Left lung (tissue), 4 donors: ENCODE measurements at regions not wholly inside any gene's neighbourhood (a gene's known extent, or its start where the extent isn't known, plus 50 kb on each side); places are given as distances from the start of the nearest gene placed in this dataset.

ENCODE experiments used
- ATAC-seq: fragments of 200-7000 bp; cut with Tn5 transposase; one replicate; pipeline ENCODE4 v1.9.1; 2020; ENCODE audit warnings: moderate library complexity
- DNase-seq, 4 donors: peaks; one replicate each; pipeline ENCODE4 v3.0.0-alpha.2; 2013 to 2020
- H3K27ac ChIP-seq, 2 donors: fragments of 200-600 bp; sonication (generic) in 1 of 2; one replicate each; pipeline versions ENCODE4 v1.5.0 to v1.8.0; 2020 to 2021
- H3K27me3 ChIP-seq, 2 donors: fragments of 200-600 bp; sonication (generic) in 1 of 2; one replicate each; pipeline versions ENCODE4 v1.5.0 to v1.8.0; 2020 to 2021
- H3K36me3 ChIP-seq, 2 donors: fragments of 200-600 bp; sonication (generic) in 1 of 2; one replicate each; pipeline versions ENCODE4 v1.5.0 to v1.8.0; 2020 to 2021
- H3K4me1 ChIP-seq, 2 donors: fragments of 200-600 bp; one replicate each; pipeline ENCODE4 v1.8.0; 2021
- H3K4me3 ChIP-seq, 2 donors: fragments of 200-600 bp; sonication (generic) in 1 of 2; one replicate each; pipeline versions ENCODE4 v1.5.0 to v1.8.0; 2020 to 2021; ENCODE audit warnings: mild to moderate bottlenecking in 1 of 2
- H3K9me3 ChIP-seq, 2 donors: fragments of 200-600 bp; sonication (generic) in 1 of 2; one replicate each; pipeline versions ENCODE4 v1.5.0 to v1.8.0; 2020 to 2021
- intact Hi-C, 2 donors: fragments of 100-400 bp; cut with DNase I; formaldehyde crosslinking; loops; one replicate each; pipeline versions ENCODE4 v1.11.2 to v1.14.2; 2022
- TF ChIP-seq, protein P1 (sequence below), 2 donors: fragments of 200-600 bp; sonication (generic) in 1 of 2; IDR thresholded peaks; one replicate each; pipeline versions ENCODE4 v1.5.0 to v1.8.0; 2021; ENCODE audit warnings: antibody characterized with exemption in 2 of 2
- donor health status: DM: no; HTN: yes; CAD: no.
- donor health status: DM: no; HTN: no; CAD: no.

GRCh38 chr16:50440991-50441390 lies 72.2 kb upstream of the BRD7 start:
- peaks cover 0 to 42% of the 10 kb centered on the region in 2 donors for H3K9me3 ChIP-seq

DNA sequence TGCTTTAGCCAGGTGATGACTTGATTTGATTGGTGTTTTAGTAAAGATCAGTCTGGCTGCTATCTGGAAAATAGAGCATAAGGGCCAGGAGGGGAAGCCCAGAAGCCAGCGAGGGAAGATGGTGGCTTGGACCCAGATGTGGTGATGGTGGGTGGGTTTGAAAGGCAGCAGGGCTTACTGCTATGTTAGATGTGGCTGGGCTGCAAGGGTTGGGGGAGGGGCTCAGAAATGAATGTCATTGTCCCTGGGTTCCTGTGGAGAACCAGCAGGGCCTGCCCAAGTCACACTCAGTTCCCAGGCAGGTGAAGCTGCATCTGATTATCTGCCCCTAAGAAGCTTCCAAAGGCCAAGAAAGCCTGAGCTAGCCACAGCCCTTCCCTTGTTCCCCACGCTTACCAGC lies 71.7 kb upstream of the BRD7 start:
- intact Hi-C loops = no loop called here
- Histone ChIP-seq H3K27ac (no peak overlapping the region), H3K4me1 (no peaks in the 10 kb centered on the region), H3K9me3 (peaks cover 0 to 42% of the 10 kb centered on the region in 2 donors), H3K4me3 (no peak overlapping the region), H3K27me3 (peaks cover 0 to 2% of the 10 kb centered on the region in 2 donors), H3K36me3 (no peaks in the 10 kb centered on the region)
- no peak for DNase-seq
- no peak for ATAC-seq
- TF ChIP-seq, protein P1, sequence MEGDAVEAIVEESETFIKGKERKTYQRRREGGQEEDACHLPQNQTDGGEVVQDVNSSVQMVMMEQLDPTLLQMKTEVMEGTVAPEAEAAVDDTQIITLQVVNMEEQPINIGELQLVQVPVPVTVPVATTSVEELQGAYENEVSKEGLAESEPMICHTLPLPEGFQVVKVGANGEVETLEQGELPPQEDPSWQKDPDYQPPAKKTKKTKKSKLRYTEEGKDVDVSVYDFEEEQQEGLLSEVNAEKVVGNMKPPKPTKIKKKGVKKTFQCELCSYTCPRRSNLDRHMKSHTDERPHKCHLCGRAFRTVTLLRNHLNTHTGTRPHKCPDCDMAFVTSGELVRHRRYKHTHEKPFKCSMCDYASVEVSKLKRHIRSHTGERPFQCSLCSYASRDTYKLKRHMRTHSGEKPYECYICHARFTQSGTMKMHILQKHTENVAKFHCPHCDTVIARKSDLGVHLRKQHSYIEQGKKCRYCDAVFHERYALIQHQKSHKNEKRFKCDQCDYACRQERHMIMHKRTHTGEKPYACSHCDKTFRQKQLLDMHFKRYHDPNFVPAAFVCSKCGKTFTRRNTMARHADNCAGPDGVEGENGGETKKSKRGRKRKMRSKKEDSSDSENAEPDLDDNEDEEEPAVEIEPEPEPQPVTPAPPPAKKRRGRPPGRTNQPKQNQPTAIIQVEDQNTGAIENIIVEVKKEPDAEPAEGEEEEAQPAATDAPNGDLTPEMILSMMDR (IDR thresholded peaks at IDR 0.05) = no peak

More at GRCh38 chr16:50440991-50441390, 72.2 kb upstream of the BRD7 start:
- H3K4me1 ChIP-seq = no peaks in the 10 kb centered on the region
- no peak for DNase-seq
- H3K4me3 ChIP-seq = no peak overlapping the region
- no peak overlapping the region for H3K27ac ChIP-seq
- H3K36me3 ChIP-seq = no peaks in the 10 kb centered on the region
- H3K27me3 ChIP-seq = peaks cover 0 to 7% of the 10 kb centered on the region in 2 donors
- TF ChIP-seq, protein P1 (IDR thresholded peaks at IDR 0.05) = no peak
- intact Hi-C loops = no loop called here
- ATAC-seq = no peak

DNA sequence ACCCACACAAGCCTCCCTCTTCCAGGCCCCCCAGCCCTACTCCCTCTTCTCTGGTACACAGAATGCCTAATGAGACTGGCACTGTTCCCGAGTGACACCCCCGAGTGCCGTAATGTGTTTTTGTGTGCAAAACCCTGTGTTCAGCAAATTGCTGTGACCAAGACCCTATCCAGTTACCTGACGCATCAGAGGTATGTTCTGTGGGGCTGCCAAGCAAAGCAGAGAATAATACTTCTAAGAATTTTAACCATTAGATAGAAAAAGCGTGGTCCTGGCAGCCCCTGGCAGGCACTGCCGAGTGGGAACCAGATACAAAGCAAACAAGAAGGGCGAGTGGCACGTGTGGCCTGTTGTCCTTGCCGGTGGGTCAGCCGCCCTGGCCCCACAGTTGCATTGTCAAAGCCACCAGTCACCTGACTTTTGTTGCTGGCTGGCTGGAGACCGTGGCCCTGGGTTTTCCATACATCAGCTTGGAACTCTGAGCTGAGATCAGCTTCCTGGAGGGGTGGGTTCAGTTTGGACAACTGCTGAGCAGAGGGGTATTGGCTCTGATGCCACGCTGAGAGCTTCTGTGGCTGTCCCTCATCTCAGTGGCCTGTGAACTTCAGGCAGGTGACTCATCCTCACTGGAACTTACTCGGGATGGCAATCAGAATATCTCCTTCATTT lies 69.1 kb upstream of the BRD7 start:
- H3K27me3 ChIP-seq = peaks cover 0 to 9% of the 10 kb centered on the region in 2 donors
- H3K36me3 ChIP-seq = no peaks in the 10 kb centered on the region
- DNase-seq (no peak), ATAC-seq (no peak)
- no peak overlapping the region for H3K4me3 ChIP-seq
- H3K4me1 ChIP-seq = no peaks in the 10 kb centered on the region
- intact Hi-C loops = no loop called here
- H3K27ac ChIP-seq = no peak overlapping the region
- TF ChIP-seq, protein P1 (IDR thresholded peaks at IDR 0.05) = no peak
- H3K9me3 ChIP-seq = peaks cover 0 to 42% of the 10 kb centered on the region in 2 donors

GRCh38 chr16:50436271-50436670 lies 67.5 kb upstream of the BRD7 start:
- no peak overlapping the region for H3K4me3 ChIP-seq
- TF ChIP-seq, protein P1 (IDR thresholded peaks at IDR 0.05) = no peak
- intact Hi-C loops = no loop called here

DNA sequence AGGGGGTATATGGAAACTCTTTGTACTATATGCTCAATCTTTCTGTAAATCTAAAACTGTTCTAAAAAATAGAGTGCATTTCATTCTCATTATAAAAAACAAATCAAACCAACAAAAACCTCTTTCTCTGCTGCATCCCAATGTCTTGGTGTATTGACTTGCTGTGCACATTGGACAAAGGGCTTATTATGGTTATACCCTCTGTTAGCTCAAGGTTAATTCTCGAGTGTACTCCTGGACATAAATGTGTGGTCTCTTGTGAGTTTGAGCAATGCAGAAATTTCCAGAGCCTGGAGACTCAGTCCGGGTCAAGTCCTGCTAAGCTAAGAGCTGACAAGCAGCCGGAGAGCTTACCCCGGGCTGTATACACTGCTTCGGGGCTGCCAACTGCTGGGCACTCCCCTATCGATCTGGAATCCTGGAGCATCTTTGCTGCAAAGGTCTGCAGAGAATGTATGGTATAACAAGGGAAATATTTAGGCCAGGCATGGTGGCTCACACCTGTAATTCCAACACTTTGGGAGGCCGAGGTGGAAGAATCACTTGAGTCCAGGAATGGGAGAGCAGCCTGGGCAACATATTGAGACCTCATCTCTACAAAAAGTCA lies 66.2 kb upstream of the BRD7 start:
- H3K27me3 ChIP-seq = peaks cover 0 to 9% of the 10 kb centered on the region in 2 donors
- no peaks in the 10 kb centered on the region for H3K36me3 ChIP-seq
- H3K4me3 ChIP-seq = no peak overlapping the region
- H3K4me1 ChIP-seq = no peaks in the 10 kb centered on the region
- TF ChIP-seq, protein P1 (IDR thresholded peaks at IDR 0.05) = no peak
- intact Hi-C loops = no loop called here
- H3K27ac ChIP-seq = no peak overlapping the region
- peaks cover 0 to 18% of the 10 kb centered on the region in 2 donors for H3K9me3 ChIP-seq
- no peak for ATAC-seq
- no peak for DNase-seq

More at GRCh38 chr16:50436271-50436670, 67.5 kb upstream of the BRD7 start:
- DNase-seq = no peak
- Histone ChIP-seq H3K36me3 (no peaks in the 10 kb centered on the region), H3K9me3 (peaks cover 0 to 30% of the 10 kb centered on the region in 2 donors), H3K27ac (no peak overlapping the region), H3K27me3 (peaks cover 0 to 9% of the 10 kb centered on the region in 2 donors), H3K4me1 (no peaks in the 10 kb centered on the region)
- no peak for ATAC-seq
